SK-N-SH (cell line): ENCODE measurements at regions not wholly inside any gene's neighbourhood (a gene's known extent, or its start where the extent isn't known, plus 50 kb on each side); places are given as distances from the start of the nearest gene placed in this dataset.

Experiments used
- CTCF ChIA-PET: fragments of 300-600, 350-600 bp; formaldehyde crosslinking; extraction: SDS; loops from one replicate; lab custom pipeline; 2021; lab: Yijun Ruan, JAX
- POLR2A ChIA-PET: fragments of 350-600 bp; sonication (Branson Sonifier 250); formaldehyde crosslinking; extraction: SDS; loops from one replicate; lab custom pipeline; 2020; ENCODE audit warnings: antibody characterized with exemption, inconsistent platforms; lab: Yijun Ruan, JAX
- DNase-seq: peaks from one replicate; pipeline ENCODE4 v3.0.0; 2012
- H2AFZ ChIP-seq: fragments of 200-600 bp; sonication (generic); 2 replicates; pipeline ENCODE4 v1.8.1; 2016; ENCODE audit warnings: antibody characterized with exemption, mild to moderate bottlenecking, low read depth
- H3F3A ChIP-seq: fragments of 200-600 bp; sonication (generic); replicated peaks from 2 replicates; pipeline ENCODE3; 2016; ENCODE audit warnings: antibody characterized with exemption, mild to moderate bottlenecking; ENCODE audit not compliant: insufficient read depth
- H3K27ac ChIP-seq, 2 experiments: fragments of 200-500 bp in 1 of 2; fragments of 200-600 bp in 1 of 2; sonication (Bioruptor generic) in 1 of 2; sonication (generic), shearing (Covaris generic) in 1 of 2; 2 replicates each; pipeline versions ENCODE4 v1.5.1 to v1.6.1; 2014 to 2016; ENCODE audit warnings: low read depth in 2 of 2, inconsistent platforms in 1 of 2, low read length in 1 of 2, mild to moderate bottlenecking in 1 of 2, mixed read lengths in 1 of 2
- H3K27me3 ChIP-seq: fragments of 200-600 bp; sonication (generic), shearing (Covaris generic); 2 replicates; pipeline ENCODE4 v1.6.1; 2016; ENCODE audit warnings: mixed run types; ENCODE audit not compliant: insufficient read depth
- H3K36me3 ChIP-seq, 2 experiments: fragments of 200-500 bp in 1 of 2; fragments of 200-600 bp in 1 of 2; sonication (Bioruptor generic) in 1 of 2; sonication (generic) in 1 of 2; replicated peaks in 1 of 2; 2 replicates each; pipeline versions ENCODE3 to v1.5.1; 2014 to 2016; ENCODE audit warnings: low read length in 1 of 2, mild to moderate bottlenecking in 1 of 2; ENCODE audit not compliant: insufficient read depth in 2 of 2, control insufficient read depth in 1 of 2
- H3K4me1 ChIP-seq, 2 experiments: fragments of 200-500 bp in 1 of 2; fragments of 200-600 bp in 1 of 2; sonication (Bioruptor generic) in 1 of 2; sonication (generic), shearing (Covaris generic) in 1 of 2; 2 replicates each; pipeline versions ENCODE4 v1.5.1 to v1.6.1; 2014 to 2016; ENCODE audit warnings: low read depth in 1 of 2, low read length in 1 of 2, mixed run types in 1 of 2; ENCODE audit not compliant: insufficient read depth in 2 of 2, control insufficient read depth in 1 of 2
- H3K4me2 ChIP-seq: fragments of 200-600 bp; sonication (generic), shearing (Covaris generic); 2 replicates; pipeline ENCODE4 v1.6.1; 2017; ENCODE audit warnings: mixed run types
- H3K4me3 ChIP-seq, 2 experiments: fragments of 200-500 bp in 1 of 2; fragments of 200-600 bp in 1 of 2; sonication (Bioruptor generic) in 1 of 2; sonication (generic), shearing (Covaris generic) in 1 of 2; 2 replicates each; pipeline versions ENCODE4 v1.5.1 to v1.8.1; 2014 to 2016; ENCODE audit warnings: low read depth in 2 of 2, inconsistent platforms in 1 of 2, low read length in 1 of 2, mild to moderate bottlenecking in 1 of 2, mixed read lengths in 1 of 2, moderate library complexity in 1 of 2
- H3K79me2 ChIP-seq: fragments of 200-600 bp; sonication (generic); 2 replicates; pipeline ENCODE4 v1.8.1; 2017; ENCODE audit warnings: mild to moderate bottlenecking; ENCODE audit not compliant: insufficient read depth
- H3K9ac ChIP-seq: fragments of 200-600 bp; sonication (generic); 2 replicates; pipeline ENCODE4 v1.6.1; 2017; ENCODE audit warnings: mixed run types
- H3K9me2 ChIP-seq: fragments of 200-600 bp; sonication (generic); 2 replicates; pipeline ENCODE4 v1.6.1; 2017; ENCODE audit warnings: mixed run types
- H3K9me3 ChIP-seq: fragments of 200-600 bp; sonication (generic); 2 replicates; pipeline ENCODE4 v1.6.1; 2017; ENCODE audit warnings: mixed run types, mild to moderate bottlenecking, moderate library complexity
- H4K20me1 ChIP-seq: fragments of 200-600 bp; sonication (generic); 2 replicates; pipeline ENCODE4 v1.6.1; 2017; ENCODE audit warnings: mild to moderate bottlenecking, mixed run types; ENCODE audit not compliant: insufficient read depth
- ELF1 ChIP-seq: IDR thresholded peaks from 2 replicates; pipeline ENCODE4 v1.4.0; 2012
- EP300 ChIP-seq, 2 experiments: IDR thresholded peaks; 2 replicates each; pipeline versions ENCODE4 v1.4.0 to v1.6.1; 2012; ENCODE audit warnings: borderline replicate concordance in 1 of 2, low read depth in 1 of 2, low read length in 1 of 2
- EZH2phosphoT487 ChIP-seq: fragments of 200-600 bp; sonication (generic); IDR thresholded peaks from 2 replicates; pipeline ENCODE4 v1.6.1; 2017; ENCODE audit warnings: low read depth, mixed run types, mild to moderate bottlenecking, antibody characterized with exemption, moderate library complexity, borderline replicate concordance
- JUND ChIP-seq: IDR thresholded peaks from 2 replicates; pipeline ENCODE4 v1.4.0; 2012
- MXI1 ChIP-seq: IDR thresholded peaks from 2 replicates; pipeline ENCODE4 v1.6.1; 2012; ENCODE audit warnings: mild to moderate bottlenecking, low read depth, low read length, improper control_type of control experiment
- NRF1 ChIP-seq: IDR thresholded peaks from 2 replicates; pipeline ENCODE4 v1.6.1; 2012; ENCODE audit warnings: low read depth, mild to moderate bottlenecking, low read length
- POLR2AphosphoS5 ChIP-seq: IDR thresholded peaks from 2 replicates; pipeline ENCODE4 v1.6.1; 2012; ENCODE audit warnings: low read depth, low read length
- RXRA ChIP-seq: IDR thresholded peaks from 2 replicates; pipeline ENCODE4 v1.4.0; 2012; ENCODE audit warnings: low read depth, mild to moderate bottlenecking, borderline replicate concordance
- SIN3A ChIP-seq: IDR thresholded peaks from 2 replicates; pipeline ENCODE4 v1.6.1; 2012; ENCODE audit warnings: low read depth, mild to moderate bottlenecking, low read length, moderate library complexity, borderline replicate concordance
- SMC3 ChIP-seq: IDR thresholded peaks from 2 replicates; pipeline ENCODE4 v1.6.1; 2012; ENCODE audit warnings: low read depth, low read length, improper control_type of control experiment
- TCF12 ChIP-seq: IDR thresholded peaks from 2 replicates; pipeline ENCODE4 v1.4.0; 2012
- TEAD4 ChIP-seq: IDR thresholded peaks from 2 replicates; pipeline ENCODE4 v1.4.0; 2012; ENCODE audit warnings: mild to moderate bottlenecking, borderline replicate concordance; ENCODE audit not compliant: insufficient read depth
- WGBS: methylation state at CpG from one replicate; pipeline ENCODE4 v1.1.6; 2017; ENCODE audit warnings: low lambda C conversion rate; 5-methylcytosine and 5-hydroxymethylcytosine counted together
- TF ChIP-seq, protein P1 (sequence below): IDR thresholded peaks from 2 replicates; pipeline ENCODE4 v1.4.0; 2012; ENCODE audit warnings: low read depth, borderline replicate concordance
- TF ChIP-seq, protein P2 (sequence below): IDR thresholded peaks from 2 replicates; pipeline ENCODE4 v1.6.1; 2012; ENCODE audit warnings: mild to moderate bottlenecking, low read depth, low read length, moderate library complexity
- TF ChIP-seq, protein P3 (sequence below): IDR thresholded peaks from 2 replicates; pipeline ENCODE4 v1.4.0; 2012; ENCODE audit warnings: low read depth
- TF ChIP-seq, protein P4 (sequence below): fragments of 150-350 bp; IDR thresholded peaks from 2 replicates; pipeline ENCODE4 v1.6.1; 2016; ENCODE audit warnings: mild to moderate bottlenecking, low read depth, low read length
- TF ChIP-seq, protein P5 (sequence below): fragments of 200-600 bp; sonication (generic); IDR thresholded peaks from 2 replicates; pipeline ENCODE4 v1.6.1; 2017; ENCODE audit warnings: antibody characterized with exemption, mild to moderate bottlenecking, moderate library complexity

DNA sequence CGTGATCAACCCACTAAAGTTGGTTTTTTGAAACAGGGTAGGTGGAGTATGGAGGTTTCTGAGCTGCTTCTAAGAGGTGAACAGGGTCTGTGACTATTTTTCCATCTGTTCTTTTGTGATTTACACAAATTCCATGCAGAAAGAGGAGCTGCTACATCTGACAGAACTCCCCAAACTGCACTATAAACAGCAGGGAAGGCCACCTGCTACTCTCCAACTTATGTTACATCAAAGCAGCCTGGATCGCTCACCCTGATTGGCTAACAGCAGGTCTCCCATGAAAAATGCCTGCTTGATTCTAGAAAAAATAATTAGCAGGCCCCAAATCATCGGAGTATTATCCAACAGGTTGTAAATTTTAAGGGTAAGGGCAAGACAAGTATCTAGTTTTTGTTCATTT, 282.9 kb upstream of the FLRT2 start:
- H3K36me3 ChIP-seq: no peaks in the 10 kb centered on the region
- H3K27me3 ChIP-seq: no peaks in the 10 kb centered on the region
- no peak overlapping the region for H3K27ac ChIP-seq
- ChIA-PET POLR2A (no interaction called here), CTCF (no interaction called here)
- H3K4me3 ChIP-seq: no peak overlapping the region
- no peak overlapping the region for H3K4me2 ChIP-seq
- no peaks in the 10 kb centered on the region for H3K9me3 ChIP-seq
- H3F3A ChIP-seq: peaks cover 7% of the 10 kb centered on the region
- DNase-seq: no peak
- no peaks in the 10 kb centered on the region for H3K9me2 ChIP-seq
- H4K20me1 ChIP-seq: no peaks in the 10 kb centered on the region
- no peak overlapping the region for H3K9ac ChIP-seq
- H3K79me2 ChIP-seq: no peaks in the 10 kb centered on the region
- no peak overlapping the region for H2AFZ ChIP-seq
- 38% methylated on average over 3 of the region's 3 CpGs for WGBS
- TF ChIP-seq TCF12 (no peak), RXRA (no peak), TEAD4 (no peak), MXI1 (no peak), SMC3 (no peak), POLR2AphosphoS5 (no peak), JUND (no peak), EP300 (IDR thresholded peaks at IDR 0.05; ENCODE audit: borderline replicate concordance in 1 of 2, low read depth in 1 of 2, low read length in 1 of 2) (no peak), ELF1 (no peak), NRF1 (no peak), SIN3A (no peak), EZH2phosphoT487 (no peak)
- TF ChIP-seq, protein P1, sequence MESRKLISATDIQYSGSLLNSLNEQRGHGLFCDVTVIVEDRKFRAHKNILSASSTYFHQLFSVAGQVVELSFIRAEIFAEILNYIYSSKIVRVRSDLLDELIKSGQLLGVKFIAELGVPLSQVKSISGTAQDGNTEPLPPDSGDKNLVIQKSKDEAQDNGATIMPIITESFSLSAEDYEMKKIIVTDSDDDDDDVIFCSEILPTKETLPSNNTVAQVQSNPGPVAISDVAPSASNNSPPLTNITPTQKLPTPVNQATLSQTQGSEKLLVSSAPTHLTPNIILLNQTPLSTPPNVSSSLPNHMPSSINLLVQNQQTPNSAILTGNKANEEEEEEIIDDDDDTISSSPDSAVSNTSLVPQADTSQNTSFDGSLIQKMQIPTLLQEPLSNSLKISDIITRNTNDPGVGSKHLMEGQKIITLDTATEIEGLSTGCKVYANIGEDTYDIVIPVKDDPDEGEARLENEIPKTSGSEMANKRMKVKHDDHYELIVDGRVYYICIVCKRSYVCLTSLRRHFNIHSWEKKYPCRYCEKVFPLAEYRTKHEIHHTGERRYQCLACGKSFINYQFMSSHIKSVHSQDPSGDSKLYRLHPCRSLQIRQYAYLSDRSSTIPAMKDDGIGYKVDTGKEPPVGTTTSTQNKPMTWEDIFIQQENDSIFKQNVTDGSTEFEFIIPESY: no peak
- TF ChIP-seq, protein P2, sequence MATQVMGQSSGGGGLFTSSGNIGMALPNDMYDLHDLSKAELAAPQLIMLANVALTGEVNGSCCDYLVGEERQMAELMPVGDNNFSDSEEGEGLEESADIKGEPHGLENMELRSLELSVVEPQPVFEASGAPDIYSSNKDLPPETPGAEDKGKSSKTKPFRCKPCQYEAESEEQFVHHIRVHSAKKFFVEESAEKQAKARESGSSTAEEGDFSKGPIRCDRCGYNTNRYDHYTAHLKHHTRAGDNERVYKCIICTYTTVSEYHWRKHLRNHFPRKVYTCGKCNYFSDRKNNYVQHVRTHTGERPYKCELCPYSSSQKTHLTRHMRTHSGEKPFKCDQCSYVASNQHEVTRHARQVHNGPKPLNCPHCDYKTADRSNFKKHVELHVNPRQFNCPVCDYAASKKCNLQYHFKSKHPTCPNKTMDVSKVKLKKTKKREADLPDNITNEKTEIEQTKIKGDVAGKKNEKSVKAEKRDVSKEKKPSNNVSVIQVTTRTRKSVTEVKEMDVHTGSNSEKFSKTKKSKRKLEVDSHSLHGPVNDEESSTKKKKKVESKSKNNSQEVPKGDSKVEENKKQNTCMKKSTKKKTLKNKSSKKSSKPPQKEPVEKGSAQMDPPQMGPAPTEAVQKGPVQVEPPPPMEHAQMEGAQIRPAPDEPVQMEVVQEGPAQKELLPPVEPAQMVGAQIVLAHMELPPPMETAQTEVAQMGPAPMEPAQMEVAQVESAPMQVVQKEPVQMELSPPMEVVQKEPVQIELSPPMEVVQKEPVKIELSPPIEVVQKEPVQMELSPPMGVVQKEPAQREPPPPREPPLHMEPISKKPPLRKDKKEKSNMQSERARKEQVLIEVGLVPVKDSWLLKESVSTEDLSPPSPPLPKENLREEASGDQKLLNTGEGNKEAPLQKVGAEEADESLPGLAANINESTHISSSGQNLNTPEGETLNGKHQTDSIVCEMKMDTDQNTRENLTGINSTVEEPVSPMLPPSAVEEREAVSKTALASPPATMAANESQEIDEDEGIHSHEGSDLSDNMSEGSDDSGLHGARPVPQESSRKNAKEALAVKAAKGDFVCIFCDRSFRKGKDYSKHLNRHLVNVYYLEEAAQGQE: no peak
- TF ChIP-seq, protein P3, sequence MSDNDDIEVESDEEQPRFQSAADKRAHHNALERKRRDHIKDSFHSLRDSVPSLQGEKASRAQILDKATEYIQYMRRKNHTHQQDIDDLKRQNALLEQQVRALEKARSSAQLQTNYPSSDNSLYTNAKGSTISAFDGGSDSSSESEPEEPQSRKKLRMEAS: no peak
- TF ChIP-seq, protein P4, sequence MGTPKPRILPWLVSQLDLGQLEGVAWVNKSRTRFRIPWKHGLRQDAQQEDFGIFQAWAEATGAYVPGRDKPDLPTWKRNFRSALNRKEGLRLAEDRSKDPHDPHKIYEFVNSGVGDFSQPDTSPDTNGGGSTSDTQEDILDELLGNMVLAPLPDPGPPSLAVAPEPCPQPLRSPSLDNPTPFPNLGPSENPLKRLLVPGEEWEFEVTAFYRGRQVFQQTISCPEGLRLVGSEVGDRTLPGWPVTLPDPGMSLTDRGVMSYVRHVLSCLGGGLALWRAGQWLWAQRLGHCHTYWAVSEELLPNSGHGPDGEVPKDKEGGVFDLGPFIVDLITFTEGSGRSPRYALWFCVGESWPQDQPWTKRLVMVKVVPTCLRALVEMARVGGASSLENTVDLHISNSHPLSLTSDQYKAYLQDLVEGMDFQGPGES: no peak
- TF ChIP-seq, protein P5, sequence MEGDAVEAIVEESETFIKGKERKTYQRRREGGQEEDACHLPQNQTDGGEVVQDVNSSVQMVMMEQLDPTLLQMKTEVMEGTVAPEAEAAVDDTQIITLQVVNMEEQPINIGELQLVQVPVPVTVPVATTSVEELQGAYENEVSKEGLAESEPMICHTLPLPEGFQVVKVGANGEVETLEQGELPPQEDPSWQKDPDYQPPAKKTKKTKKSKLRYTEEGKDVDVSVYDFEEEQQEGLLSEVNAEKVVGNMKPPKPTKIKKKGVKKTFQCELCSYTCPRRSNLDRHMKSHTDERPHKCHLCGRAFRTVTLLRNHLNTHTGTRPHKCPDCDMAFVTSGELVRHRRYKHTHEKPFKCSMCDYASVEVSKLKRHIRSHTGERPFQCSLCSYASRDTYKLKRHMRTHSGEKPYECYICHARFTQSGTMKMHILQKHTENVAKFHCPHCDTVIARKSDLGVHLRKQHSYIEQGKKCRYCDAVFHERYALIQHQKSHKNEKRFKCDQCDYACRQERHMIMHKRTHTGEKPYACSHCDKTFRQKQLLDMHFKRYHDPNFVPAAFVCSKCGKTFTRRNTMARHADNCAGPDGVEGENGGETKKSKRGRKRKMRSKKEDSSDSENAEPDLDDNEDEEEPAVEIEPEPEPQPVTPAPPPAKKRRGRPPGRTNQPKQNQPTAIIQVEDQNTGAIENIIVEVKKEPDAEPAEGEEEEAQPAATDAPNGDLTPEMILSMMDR: no peak
- no peaks in the 10 kb centered on the region; a peak in 2 of 4 replicates for H3K4me1 ChIP-seq
